Epithelial cell of esophagus (primary cell): ENCODE measurements at regions not wholly inside any gene's neighbourhood (a gene's known extent, or its start where the extent isn't known, plus 50 kb on each side); places are given as distances from the start of the nearest gene placed in this dataset.

Source experiments
- DNase-seq: peaks from one replicate; pipeline ENCODE4 v3.0.0; 2010; ENCODE audit warnings: low read depth
- H3K4me3 ChIP-seq: 2 replicates; pipeline ENCODE4 v1.5.1; 2011; ENCODE audit warnings: mild to moderate bottlenecking, low read length, control low read depth
- CTCF ChIP-seq: IDR thresholded peaks from 2 replicates; pipeline ENCODE4 v1.5.1; 2011; ENCODE audit warnings: low read depth, mild to moderate bottlenecking, low read length, control low read depth, inconsistent platforms; ENCODE audit not compliant: insufficient read depth; ENCODE audit errors: missing control alignments

GRCh38 chrX:112913807-112914206 lies 73.2 kb upstream of the AMOT start:
- TF ChIP-seq CTCF = peak; percentile 10

GRCh38 chrX:112910418-112910817 lies 69.8 kb upstream of the AMOT start:
- peak; percentile 14 for TF ChIP-seq CTCF

More at GRCh38 chrX:112913807-112914206, 73.2 kb upstream of the AMOT start:
- no peak overlapping the region for H3K4me3 ChIP-seq
- DNase-seq = no peak

GRCh38 chrX:112901869-112902725 lies 61.5 kb upstream of the AMOT start:
- no peak overlapping the region for H3K4me3 ChIP-seq
- TF ChIP-seq CTCF = no peak
- DNase-seq = no peak

More at GRCh38 chrX:112910418-112910817, 69.8 kb upstream of the AMOT start:
- no peak for DNase-seq
- H3K4me3 ChIP-seq = no peak overlapping the region

- H3K4me3 ChIP-seq = no peak overlapping the region
- no peak for TF ChIP-seq CTCF
- no peak for DNase-seq
Measured at GRCh38 chrX:112896051-112896450, 55.4 kb upstream of the AMOT start.
